ENCODE measurements at regions not wholly inside any gene's neighbourhood (a gene's known extent, or its start where the extent isn't known, plus 50 kb on each side); places are given as distances from the start of the nearest gene placed in this dataset.
"Not testable (repeated sequence)": the region's sequence is repeated elsewhere in the genome, so short reads cannot be mapped to it uniquely, and the experiment has no call there.

GRCh38 chr11:36733721-36734120, 135.7 kb upstream of the RAG2 start:
- DNase-seq (ENCODE audit: low read depth in 2 of 2) = not testable (repeated sequence)

- no peak for DNase-seq (ENCODE audit: low read depth in 2 of 2)
Observed at GRCh38 chr11:36730761-36731160, 132.7 kb upstream of the RAG2 start.

- DNase-seq (ENCODE audit: low read depth in 2 of 2) = no peak
Observed at GRCh38 chr11:36729825-36730224, 131.8 kb upstream of the RAG2 start.

- DNase-seq (ENCODE audit: low read depth in 2 of 2) = no peak
Observed at GRCh38 chr11:36726420-36726819, 128.4 kb upstream of the RAG2 start.

DNA sequence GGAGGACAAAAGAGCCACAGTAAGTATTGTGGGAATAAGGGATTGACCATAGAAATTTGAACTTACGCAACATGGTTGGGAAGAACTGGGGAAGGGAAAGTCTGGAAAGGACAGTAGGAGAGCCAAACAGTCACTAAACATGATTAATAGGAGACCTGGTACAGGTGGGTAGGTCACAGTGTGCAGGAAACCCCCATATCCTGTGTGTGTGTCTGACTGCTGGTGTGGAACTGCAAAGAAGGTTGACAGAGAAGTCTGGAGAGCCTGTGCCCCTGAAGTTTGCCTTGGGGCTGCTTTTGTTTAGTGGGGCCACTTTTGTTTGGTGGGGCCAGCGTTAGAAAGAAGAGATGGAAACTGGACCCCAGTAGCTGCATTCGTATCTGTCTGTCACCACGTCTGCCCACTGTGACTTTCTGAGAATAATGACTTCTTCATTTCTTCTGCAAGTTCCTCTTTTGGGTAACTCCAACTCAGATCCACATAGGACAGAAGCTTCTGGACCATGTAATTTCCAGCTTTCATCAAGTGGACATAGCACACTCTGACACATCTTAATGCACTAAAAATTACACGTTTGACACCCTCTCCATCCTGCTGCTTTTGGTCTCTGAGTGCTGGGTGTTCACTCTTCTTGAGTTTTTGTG, 126.8 kb upstream of the RAG2 start:
- no peak for DNase-seq (ENCODE audit: low read depth in 2 of 2)

GRCh38 chr11:36722421-36722820, 124.4 kb upstream of the RAG2 start:
- no peak for DNase-seq (ENCODE audit: low read depth in 2 of 2)

- no peak for DNase-seq (ENCODE audit: low read depth in 2 of 2)
Observed at GRCh38 chr11:36719358-36720107, 121.5 kb upstream of the RAG2 start.

DNA sequence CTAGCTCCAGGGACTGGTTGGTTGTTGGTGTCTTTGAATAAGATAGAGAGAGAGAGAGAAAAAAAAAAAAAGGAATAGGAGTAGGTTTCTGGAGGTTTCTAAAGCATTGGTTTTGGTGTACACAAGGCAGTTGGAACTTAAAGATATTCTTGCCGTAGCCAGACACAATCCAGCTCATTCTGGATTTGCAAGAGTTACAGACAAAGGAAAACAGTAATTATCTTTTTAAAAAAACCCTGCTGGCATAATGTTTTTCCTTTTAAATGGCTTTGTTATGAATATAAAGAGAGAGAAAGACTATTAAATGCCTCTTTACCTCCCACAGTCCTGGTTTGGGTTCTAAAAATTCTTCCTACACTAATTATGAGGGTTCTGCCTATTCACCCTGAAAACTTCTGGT, 120.4 kb upstream of the RAG2 start:
- no peak for DNase-seq (ENCODE audit: low read depth in 2 of 2)

DNA sequence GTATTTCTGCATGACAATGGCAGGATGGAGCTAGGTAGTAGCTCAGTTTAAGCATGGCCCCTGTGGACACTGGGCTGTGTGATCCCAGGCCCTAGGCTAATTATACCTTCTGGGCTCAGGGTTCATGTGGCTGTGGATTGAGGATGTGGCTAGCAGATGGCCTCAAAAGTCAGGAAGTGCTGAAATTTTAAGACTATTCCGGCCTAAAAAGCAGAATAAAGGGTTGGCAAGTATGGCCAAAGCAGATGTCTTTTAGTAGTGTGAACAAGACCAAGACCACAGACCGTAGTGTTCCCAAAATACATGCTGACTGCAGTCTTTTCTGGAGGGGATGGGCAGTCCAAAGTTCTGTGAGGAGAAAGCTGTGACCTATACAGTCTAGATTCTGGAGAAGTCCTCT, 115.7 kb upstream of the RAG2 start:
- no peak for DNase-seq (ENCODE audit: low read depth in 2 of 2)

GRCh38 chr11:36711104-36711825, 113.2 kb upstream of the RAG2 start:
- DNase-seq (ENCODE audit: low read depth in 2 of 2) = no peak

Measured in activated CD8-positive, alpha-beta memory T cell treated with anti-CD3 and anti-CD28 coated beads for 4 hours (primary cell).